ENCODE measurements at regions not wholly inside any gene's neighbourhood (a gene's known extent, or its start where the extent isn't known, plus 50 kb on each side); places are given as distances from the start of the nearest gene placed in this dataset.

GRCh38 chr12:63318933-63319332, 167.9 kb upstream of the AVPR1A start:
- no peak for DNase-seq

DNA sequence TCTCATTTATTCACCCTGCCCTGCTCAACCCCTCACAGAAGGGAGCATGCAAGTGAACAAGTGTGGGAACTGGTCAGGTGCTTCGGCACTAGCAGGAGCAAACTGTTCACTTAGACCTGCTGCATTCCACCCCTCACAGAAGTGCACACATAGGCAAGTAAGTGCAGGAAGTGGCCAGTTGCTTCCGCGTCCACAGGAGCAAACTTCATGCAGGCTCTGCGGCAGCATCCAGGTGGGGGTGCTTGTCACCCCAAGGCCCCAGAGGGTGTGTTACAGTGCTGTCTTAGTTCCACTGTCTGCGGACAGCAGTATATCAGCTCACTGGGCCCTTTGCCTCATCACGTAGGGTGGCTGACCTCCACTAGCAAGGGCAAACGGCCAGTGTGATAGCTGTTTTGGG, 167.3 kb upstream of the AVPR1A start:
- DNase-seq: no peak

GRCh38 chr12:63317880-63318279, 166.9 kb upstream of the AVPR1A start:
- no peak for DNase-seq

GRCh38 chr12:63317286-63317846, 166.4 kb upstream of the AVPR1A start:
- DNase-seq: no peak

DNA sequence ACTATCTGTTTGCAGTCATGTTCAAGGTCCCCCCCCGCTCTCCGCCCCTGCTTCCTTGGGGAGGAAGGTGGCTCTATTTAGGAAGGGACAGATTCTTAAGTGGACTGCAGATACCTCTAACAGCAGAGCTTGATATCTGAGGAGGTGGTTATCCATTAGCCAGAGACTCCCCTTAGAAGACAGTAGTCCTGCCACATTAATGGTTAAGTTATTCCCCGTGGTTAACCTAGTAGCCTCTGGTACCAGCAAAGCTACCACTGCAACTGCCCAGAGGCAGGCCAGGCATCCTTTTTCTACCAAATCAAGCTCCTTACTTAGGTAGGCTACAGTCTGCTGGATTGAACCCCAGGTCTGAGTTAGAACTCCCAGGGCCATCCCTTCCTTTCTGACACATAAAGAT, 162.1 kb upstream of the AVPR1A start:
- no peak for DNase-seq

- DNase-seq: no peak
These were observed 157.7 kb upstream of the AVPR1A start for GRCh38 chr12:63308671-63309070.

DNA sequence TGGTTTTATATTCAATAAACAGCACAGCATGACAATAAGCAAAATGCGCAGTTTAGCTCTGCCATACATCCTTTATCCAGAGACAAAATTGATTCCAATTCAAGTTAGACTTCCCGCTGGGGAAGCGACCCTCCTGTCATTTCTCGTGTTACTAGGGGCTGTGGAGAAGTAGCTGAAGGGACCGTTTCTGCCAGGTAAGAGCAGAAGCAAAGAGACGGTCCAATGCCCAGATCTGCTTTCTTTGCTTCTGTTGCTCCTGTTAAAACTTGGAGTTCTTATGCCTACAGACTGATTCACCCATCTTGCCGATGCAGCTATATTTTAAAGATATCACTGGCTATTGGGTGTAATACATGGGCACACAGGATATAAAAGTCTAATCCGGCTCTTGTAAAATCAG, 156.8 kb upstream of the AVPR1A start:
- no peak for DNase-seq

GRCh38 chr12:63305901-63306875, 155.2 kb upstream of the AVPR1A start:
- no peak for DNase-seq

DNA sequence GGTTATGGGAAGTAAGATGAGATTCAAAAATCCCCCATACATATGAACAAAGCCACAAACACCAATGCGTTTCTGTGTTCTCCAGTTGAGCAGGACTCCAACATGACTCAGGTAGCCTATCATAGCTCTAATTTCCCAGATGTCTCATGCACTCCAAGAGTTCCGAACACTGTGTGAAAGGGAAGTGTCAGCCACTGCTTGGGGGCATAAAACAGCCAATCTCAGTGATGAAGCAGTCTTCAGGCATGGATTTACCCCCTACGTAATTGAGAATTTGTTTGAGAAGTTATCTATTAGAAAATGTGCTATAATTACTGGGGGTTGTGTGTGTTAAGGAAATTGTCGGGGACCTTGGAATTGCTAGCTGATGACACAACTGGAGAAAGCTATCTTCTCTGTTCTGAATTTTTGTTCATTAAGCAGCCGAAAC, 153.9 kb upstream of the AVPR1A start:
- DNase-seq: no peak

- DNase-seq: no peak
These were observed 152.0 kb upstream of the AVPR1A start for GRCh38 chr12:63302941-63303536.

DNA sequence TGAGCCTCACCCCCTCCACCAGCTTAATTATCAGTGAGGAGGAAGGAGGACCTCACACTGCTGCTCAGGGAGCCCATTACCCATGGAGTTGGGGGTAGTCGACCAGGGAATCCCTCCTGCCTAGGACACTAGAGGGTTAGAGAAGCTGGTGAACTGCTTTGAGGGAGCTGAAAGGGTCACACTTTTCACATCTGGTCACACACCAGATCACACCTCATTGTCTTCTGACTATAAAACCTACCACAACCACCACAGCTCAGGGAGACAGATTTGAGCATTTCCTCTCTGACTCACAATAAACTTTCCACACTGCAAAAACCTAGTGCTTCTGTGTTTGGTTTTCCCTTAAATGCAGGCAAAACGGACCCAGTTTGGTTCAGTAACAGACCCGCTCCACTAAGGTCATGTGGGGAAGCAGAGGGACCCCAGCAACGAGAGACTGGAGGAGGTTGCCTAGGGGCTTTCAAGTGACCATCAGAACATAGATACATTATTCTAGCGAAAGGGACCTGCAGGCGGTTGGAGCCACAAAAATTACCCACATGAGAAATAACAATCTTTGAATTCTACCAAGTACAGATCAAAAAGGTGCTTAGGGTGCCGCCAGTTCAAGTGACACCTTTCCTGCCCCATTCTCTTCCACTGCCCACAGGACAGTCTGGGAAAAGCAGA, 151.4 kb upstream of the AVPR1A start:
- DNase-seq: no peak

DNA sequence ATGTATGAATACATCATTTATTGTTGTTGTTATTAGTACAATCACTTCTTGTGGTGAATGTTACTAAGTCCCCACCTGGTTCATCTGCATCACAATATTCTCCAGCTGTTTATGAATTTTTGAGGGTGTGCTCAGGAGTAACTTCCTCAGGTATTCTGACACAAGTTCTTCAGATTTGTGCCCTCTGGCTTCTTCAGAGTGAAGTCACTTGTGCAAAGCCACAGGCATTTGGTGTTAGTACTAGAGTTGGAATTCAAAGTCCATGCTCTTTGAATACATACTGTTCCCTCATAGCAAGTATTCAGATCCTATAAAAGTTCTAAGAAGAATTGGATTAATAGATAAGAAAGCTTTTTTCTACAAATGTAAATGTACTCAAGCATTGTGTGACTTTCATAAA, 150.3 kb upstream of the AVPR1A start:
- no peak for DNase-seq

- DNase-seq: no peak
These were observed 147.5 kb upstream of the AVPR1A start for GRCh38 chr12:63298386-63298930.

DNA sequence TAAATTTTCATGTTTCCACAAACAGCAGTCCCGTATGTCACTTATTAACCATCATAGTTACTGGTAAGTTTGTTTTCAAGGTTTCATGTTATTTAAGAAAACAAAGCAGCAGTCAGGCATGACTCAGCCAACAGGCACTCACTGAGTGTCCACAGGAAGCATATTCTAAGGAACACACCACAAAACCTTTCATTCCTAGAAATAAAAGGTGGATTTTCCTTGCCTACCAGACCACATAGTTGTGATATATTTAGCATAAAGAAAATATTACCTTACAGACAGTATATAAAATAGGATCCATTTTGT, 143.3 kb upstream of the AVPR1A start:
- DNase-seq: no peak

DNA sequence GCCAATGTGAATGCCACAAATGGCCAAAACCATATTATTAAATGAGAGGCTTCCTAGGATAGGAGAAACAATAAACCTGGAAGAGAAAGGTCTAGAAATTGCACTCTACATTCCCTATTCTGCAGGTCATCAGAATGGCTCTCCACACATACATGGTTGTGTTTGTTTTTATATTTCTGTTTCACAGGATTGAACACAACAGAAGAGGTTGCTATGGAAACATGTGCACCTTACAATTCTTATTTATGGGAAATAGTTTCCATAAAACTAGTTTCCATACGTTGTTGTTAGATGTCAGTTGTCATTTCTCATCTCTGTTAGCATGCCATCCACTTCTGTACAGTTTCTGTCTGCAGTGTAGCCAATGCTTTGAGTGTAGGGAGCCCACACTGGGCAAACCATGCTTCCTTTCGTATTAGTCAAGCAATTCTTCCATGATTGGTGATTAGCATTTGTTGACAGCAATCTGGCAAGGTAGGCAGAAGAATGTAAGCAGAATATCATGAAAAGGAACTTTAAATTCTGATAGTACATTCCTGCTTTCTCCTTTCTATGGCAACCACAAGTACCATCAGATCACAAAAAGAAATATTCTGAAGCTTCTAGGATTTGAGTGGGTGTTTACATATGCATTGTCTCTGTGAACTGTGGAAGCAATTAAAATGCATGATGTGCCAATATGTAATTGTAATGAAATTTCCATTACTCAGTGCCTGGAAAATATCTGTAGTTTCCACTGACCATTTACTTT, 141.6 kb upstream of the AVPR1A start:
- DNase-seq: no peak

DNA sequence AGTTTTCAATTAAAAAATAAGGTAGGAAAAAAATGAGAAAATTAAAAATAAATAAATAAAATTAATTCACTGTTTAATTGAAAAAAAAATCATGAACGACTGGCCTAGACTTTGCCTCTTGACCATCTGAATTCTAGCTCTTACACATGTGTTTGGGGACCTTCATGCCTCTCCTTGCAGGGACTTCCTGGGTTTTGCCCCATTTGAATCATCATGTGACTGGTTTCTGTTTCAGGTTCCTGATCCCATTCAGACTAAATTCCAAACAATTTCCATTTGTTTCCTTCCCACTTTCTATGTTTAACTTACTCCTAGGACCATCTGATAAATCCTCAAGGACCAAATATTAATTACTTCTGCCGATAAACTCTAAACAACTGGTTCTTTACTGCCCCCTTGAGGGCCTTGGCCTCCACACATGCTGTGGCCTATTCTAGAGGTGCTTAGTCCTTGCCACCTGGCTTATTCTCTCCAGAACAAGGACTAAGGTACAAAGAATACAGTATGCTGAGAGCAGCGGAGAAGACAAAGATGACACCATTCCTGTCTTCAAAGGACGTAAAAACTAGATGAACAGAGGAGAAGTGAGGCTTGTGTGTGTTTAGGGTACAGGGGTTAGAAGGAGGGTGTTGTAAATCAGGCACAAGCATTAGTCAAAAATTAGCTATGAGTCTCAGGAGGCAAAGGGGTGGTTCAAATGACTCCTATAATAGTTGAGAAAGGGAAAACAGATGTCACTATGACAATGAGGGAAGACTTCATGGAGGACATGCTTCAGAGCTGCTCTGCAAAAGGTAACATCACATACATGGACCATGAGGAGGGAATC, 125.8 kb upstream of the AVPR1A start:
- peak; percentile 3 to 35 for DNase-seq

- no peak for DNase-seq
These were observed 116.0 kb upstream of the AVPR1A start for GRCh38 chr12:63266988-63267387.

DNA sequence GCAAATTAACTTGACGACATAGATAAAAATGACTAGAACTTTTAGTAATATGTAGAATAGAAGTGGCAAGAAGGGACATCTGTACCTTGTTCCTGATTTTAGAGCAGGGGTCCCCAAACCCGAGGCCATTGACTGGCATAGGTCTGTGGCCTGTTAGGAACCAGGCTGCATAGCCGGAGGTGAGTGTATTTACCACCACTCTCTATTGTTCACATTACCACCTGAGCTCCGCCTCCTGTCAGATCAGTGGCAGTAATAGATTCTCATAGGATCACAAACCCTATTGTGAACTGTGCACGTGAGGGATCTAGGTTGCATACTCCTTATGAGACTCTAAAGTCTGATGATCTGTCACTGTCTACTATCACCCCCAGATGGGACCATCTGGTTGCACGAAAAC, 113.6 kb upstream of the AVPR1A start:
- no peak for DNase-seq

DNA sequence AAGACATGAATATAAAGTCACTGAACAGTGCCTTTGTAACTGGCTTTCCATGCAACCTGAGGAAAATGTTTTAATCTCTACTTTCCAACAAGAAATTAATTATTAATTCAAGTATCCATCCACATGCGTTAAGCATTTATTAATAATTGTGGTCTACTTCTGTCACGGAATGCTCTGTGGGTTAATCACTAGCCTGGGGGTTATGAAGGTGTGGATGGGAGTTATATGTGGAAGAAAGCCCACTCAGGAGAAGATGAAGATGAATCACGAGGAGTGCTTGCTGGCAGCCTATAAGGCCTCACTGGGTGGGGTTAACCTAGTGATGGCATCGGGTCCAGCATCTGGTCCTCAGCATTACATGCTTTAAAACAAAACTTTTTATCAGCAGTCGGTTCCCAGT, 99.5 kb upstream of the AVPR1A start:
- DNase-seq: no peak

DNA sequence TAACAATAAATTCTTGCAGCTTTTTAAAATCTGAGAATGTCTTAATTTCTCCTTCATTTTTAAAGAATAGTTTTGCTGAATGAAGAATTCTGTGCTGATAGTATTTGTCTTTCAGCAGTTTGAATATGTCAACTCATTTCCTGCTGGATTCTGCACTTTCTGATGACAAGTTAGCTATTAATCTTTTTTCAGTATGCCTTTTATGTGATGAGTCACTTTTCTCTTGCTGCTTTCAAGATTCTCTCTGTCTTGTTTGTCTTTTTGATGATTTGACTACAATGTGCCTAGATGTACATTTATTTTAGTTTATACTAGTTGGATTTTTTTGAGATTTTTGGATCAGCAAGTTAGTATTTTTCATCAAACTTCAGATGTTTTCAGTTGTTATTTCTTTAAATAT, 87.9 kb upstream of the AVPR1A start:
- DNase-seq: no peak

GRCh38 chr12:63232896-63233295, 81.9 kb upstream of the AVPR1A start:
- DNase-seq: no peak

DNA sequence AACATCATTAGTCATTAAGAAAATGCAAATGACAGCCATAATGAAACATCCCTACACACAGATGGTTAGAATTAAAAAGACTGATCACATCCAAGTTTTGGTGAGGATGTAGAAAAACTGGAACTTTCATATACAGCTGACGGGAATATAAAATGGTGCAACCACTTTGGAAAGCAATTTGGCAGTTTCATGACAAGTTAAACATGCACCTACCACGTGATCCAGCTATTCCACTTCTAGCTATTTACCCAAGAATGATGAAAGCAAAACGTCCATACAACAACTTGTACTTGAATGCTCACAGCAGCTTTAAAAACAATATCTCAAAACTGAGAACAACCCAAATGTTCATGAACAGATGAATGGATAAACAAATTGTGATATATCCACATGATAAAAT, 77.9 kb upstream of the AVPR1A start:
- no peak for DNase-seq
